HFFc6 (cell line): ENCODE measurements at regions not wholly inside any gene's neighbourhood (a gene's known extent, or its start where the extent isn't known, plus 50 kb on each side); places are given as distances from the start of the nearest gene placed in this dataset.

Experiments
- DNase-seq: peaks from one replicate; pipeline ENCODE4 v3.0.0-alpha.2; 2018
- H3K27ac Mint-ChIP-seq: 2 replicates; pipeline ENCODE4 v1.8.0; 2020; ENCODE audit warnings: mild to moderate bottlenecking, mixed read lengths
- H3K27me3 Mint-ChIP-seq: 2 replicates; pipeline ENCODE4 v1.8.0; 2021; ENCODE audit warnings: mild to moderate bottlenecking, moderate library complexity, mixed read lengths; ENCODE audit not compliant: insufficient read depth
- H3K36me3 Mint-ChIP-seq: 2 replicates; pipeline ENCODE4 v1.8.0; 2021; ENCODE audit warnings: low read depth, mixed read lengths
- H3K4me1 Mint-ChIP-seq: 2 replicates; pipeline ENCODE4 v1.8.0; 2020; ENCODE audit warnings: low read depth, mixed read lengths
- H3K4me3 Mint-ChIP-seq: 2 replicates; pipeline ENCODE4 v1.8.0; 2020; ENCODE audit warnings: mild to moderate bottlenecking, moderate library complexity, mixed read lengths
- H3K9me3 Mint-ChIP-seq: 2 replicates; pipeline ENCODE4 v1.8.0; 2020; ENCODE audit warnings: mild to moderate bottlenecking, mixed read lengths
- CTCF ChIP-seq: fragments of 200-600 bp; sonication (generic); IDR thresholded peaks from 2 replicates; pipeline ENCODE4 v1.5.0; 2021; ENCODE audit warnings: antibody characterized with exemption, mild to moderate bottlenecking

- no peaks in the 10 kb centered on the region for H3K9me3 Mint-ChIP-seq
- no peak overlapping the region for H3K4me3 Mint-ChIP-seq
- no peak overlapping the region for H3K27ac Mint-ChIP-seq
- H3K36me3 Mint-ChIP-seq, result no peaks in the 10 kb centered on the region
- no peaks in the 10 kb centered on the region for H3K4me1 Mint-ChIP-seq
- no peak for TF ChIP-seq CTCF
- H3K27me3 Mint-ChIP-seq, result peaks cover 2% of the 10 kb centered on the region; the same call in 1 of the 2 replicates
- no peak for DNase-seq
Measured at GRCh38 chr2:71832844-71833243, 314.8 kb downstream of the CYP26B1 start.

- no peak overlapping the region for H3K4me3 Mint-ChIP-seq
- no peak overlapping the region for H3K27ac Mint-ChIP-seq
- DNase-seq, result peak; percentile 32
- no peaks in the 10 kb centered on the region for H3K9me3 Mint-ChIP-seq
- no peaks in the 10 kb centered on the region for H3K4me1 Mint-ChIP-seq
- H3K27me3 Mint-ChIP-seq, result peaks cover 2% of the 10 kb centered on the region; the same call in 1 of the 2 replicates
- no peaks in the 10 kb centered on the region for H3K36me3 Mint-ChIP-seq
- no peak for TF ChIP-seq CTCF
Measured at GRCh38 chr2:71832388-71832787, 315.3 kb downstream of the CYP26B1 start.

GRCh38 chr2:71831193-71831577, 316.5 kb downstream of the CYP26B1 start:
- Mint-ChIP-seq H3K9me3 (no peaks in the 10 kb centered on the region), H3K27ac (no peak overlapping the region), H3K4me3 (peak overlapping the region; percentile 64), H3K4me1 (no peaks in the 10 kb centered on the region), H3K36me3 (no peaks in the 10 kb centered on the region), H3K27me3 (no peaks in the 10 kb centered on the region; the same call in 1 of the 2 replicates)
- no peak for TF ChIP-seq CTCF
- DNase-seq, result peak; percentile 93

- no peak; the same call in 1 of the 2 replicates for TF ChIP-seq CTCF
- H3K36me3 Mint-ChIP-seq, result no peaks in the 10 kb centered on the region
- no peaks in the 10 kb centered on the region for H3K9me3 Mint-ChIP-seq
- H3K27ac Mint-ChIP-seq, result no peak overlapping the region
- no peaks in the 10 kb centered on the region; the same call in 1 of the 2 replicates for H3K27me3 Mint-ChIP-seq
- peak overlapping the region; percentile 64 for H3K4me3 Mint-ChIP-seq
- H3K4me1 Mint-ChIP-seq, result no peaks in the 10 kb centered on the region
- peak; percentile 56 for DNase-seq
Measured at GRCh38 chr2:71830497-71831192, 317.0 kb downstream of the CYP26B1 start.

- Mint-ChIP-seq H3K4me3 (no peak overlapping the region), H3K4me1 (no peaks in the 10 kb centered on the region), H3K9me3 (no peaks in the 10 kb centered on the region), H3K36me3 (no peaks in the 10 kb centered on the region), H3K27ac (no peak overlapping the region), H3K27me3 (peaks cover 4% of the 10 kb centered on the region)
- no peak for TF ChIP-seq CTCF
- no peak for DNase-seq
Measured at GRCh38 chr2:71829008-71829407, 318.7 kb downstream of the CYP26B1 start.
